HG03039 (cell line): ENCODE measurements at regions not wholly inside any gene's neighbourhood (a gene's known extent, or its start where the extent isn't known, plus 50 kb on each side); places are given as distances from the start of the nearest gene placed in this dataset.

Experiments used
- ATAC-seq: cut with Tn5 transposase; IDR thresholded peaks from one replicate; pipeline ENCODE4 v1.9.1; 2021; ENCODE audit warnings: mild to moderate bottlenecking, moderate library complexity; ENCODE audit not compliant: unreplicated experiment

GRCh38 chr16:86288716-86289294 lies 221.5 kb upstream of the FOXF1 start:
- no peak for ATAC-seq

GRCh38 chr16:86289304-86289703 lies 221.0 kb upstream of the FOXF1 start:
- no peak for ATAC-seq

GRCh38 chr16:86289907-86290306 lies 220.4 kb upstream of the FOXF1 start:
- ATAC-seq: no peak

- no peak for ATAC-seq
Observed at GRCh38 chr16:86291491-86291890, 218.8 kb upstream of the FOXF1 start.

- no peak for ATAC-seq
Observed at GRCh38 chr16:86292171-86292775, 218.1 kb upstream of the FOXF1 start.

- no peak for ATAC-seq
Observed at GRCh38 chr16:86292942-86293341, 217.4 kb upstream of the FOXF1 start.

GRCh38 chr16:86293906-86294305 lies 216.4 kb upstream of the FOXF1 start:
- ATAC-seq: no peak

- ATAC-seq: no peak
Observed at GRCh38 chr16:86294535-86295196, 215.7 kb upstream of the FOXF1 start.

- no peak for ATAC-seq
Observed at GRCh38 chr16:86296256-86296655, 214.1 kb upstream of the FOXF1 start.

- ATAC-seq: no peak
Observed at GRCh38 chr16:86297391-86297790, 212.9 kb upstream of the FOXF1 start.

- ATAC-seq: no peak
Observed at GRCh38 chr16:86297866-86298757, 212.2 kb upstream of the FOXF1 start.

- ATAC-seq: no peak
Observed at GRCh38 chr16:86298758-86299134, 211.6 kb upstream of the FOXF1 start.

GRCh38 chr16:86299882-86300610 lies 210.3 kb upstream of the FOXF1 start:
- no peak for ATAC-seq

GRCh38 chr16:86300746-86301481 lies 209.4 kb upstream of the FOXF1 start:
- ATAC-seq: no peak

- ATAC-seq: no peak
Observed at GRCh38 chr16:86302421-86303109, 207.8 kb upstream of the FOXF1 start.

GRCh38 chr16:86303787-86304678 lies 206.3 kb upstream of the FOXF1 start:
- ATAC-seq: no peak

- no peak for ATAC-seq
Observed at GRCh38 chr16:86304868-86305267, 205.5 kb upstream of the FOXF1 start.

GRCh38 chr16:86305440-86305839 lies 204.9 kb upstream of the FOXF1 start:
- no peak for ATAC-seq
